ENCODE measurements at regions not wholly inside any gene's neighbourhood (a gene's known extent, or its start where the extent isn't known, plus 50 kb on each side); places are given as distances from the start of the nearest gene placed in this dataset.

DNA sequence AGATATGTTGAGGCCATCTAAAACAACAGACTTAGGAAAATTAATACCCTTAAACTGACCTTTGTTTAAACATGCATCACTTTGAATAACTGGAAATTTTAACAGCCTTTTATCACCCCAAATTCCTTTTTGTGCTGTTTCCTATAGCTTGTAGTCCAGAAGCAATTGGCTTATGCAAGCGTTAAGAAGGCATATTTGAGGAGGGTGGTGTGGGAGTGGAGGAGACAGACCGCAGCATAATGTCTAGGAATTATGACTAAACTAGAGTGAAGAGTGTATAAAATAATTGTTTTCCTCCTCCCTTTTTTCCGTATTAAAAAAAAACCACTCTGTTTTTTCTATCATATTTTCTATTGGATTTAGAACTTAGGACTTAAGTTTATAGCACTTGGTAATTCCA is 51.8 kb upstream of the MPDZ start:
- DNase-seq (ENCODE audit: low spot score) = no peak

DNA sequence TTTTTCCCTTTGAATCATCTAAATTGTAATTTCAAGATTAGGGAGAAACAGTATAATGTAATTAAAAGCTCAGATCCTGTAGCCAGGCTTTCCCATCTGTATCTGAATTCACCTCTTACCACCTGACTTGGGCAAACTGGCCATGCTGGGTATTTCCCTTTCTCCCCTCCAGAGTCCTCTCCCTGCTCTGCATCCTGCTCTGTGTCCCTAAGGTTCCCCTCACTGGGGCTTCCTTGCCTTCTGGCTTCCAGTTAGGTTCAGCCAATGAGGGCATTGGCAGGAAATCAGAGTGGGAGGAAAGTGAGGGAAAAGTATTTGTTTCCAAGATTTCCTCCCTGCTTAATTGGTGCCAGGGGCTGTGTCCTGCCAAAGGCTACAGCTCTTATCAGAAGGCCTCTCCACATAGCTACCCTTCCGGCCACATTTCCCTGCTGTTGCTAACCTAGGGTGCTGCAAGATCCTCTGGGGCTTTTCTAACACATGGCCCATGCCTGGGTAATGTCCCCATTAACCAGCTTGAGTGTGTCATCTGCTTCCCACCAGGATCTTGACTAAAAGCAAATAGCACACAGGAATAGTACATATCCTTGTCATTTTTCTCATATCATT is 51.0 kb upstream of the MPDZ start:
- DNase-seq (ENCODE audit: low spot score) = no peak

Data from GM03348 (cell line).